ENCODE measurements at regions not wholly inside any gene's neighbourhood (a gene's known extent, or its start where the extent isn't known, plus 50 kb on each side); places are given as distances from the start of the nearest gene placed in this dataset.

- no peak for DNase-seq (ENCODE audit: low read depth, low spot score)
Measured at GRCh38 chr13:79830426-79830825, 349.5 kb downstream of the NDFIP2 start.

GRCh38 chr13:79829880-79830279 is 348.9 kb downstream of the NDFIP2 start:
- no peak for DNase-seq (ENCODE audit: low read depth, low spot score)

- no peak for DNase-seq (ENCODE audit: low read depth, low spot score)
Measured at GRCh38 chr13:79825959-79826358, 345.0 kb downstream of the NDFIP2 start.

GRCh38 chr13:79815041-79815440 is 334.1 kb downstream of the NDFIP2 start:
- DNase-seq (ENCODE audit: low read depth, low spot score): no peak

GRCh38 chr13:79812070-79812850 is 331.3 kb downstream of the NDFIP2 start:
- DNase-seq (ENCODE audit: low read depth, low spot score): no peak

GRCh38 chr13:79811170-79811569 is 330.2 kb downstream of the NDFIP2 start:
- DNase-seq (ENCODE audit: low read depth, low spot score): no peak

GRCh38 chr13:79810669-79811068 is 329.7 kb downstream of the NDFIP2 start:
- DNase-seq (ENCODE audit: low read depth, low spot score): no peak

GRCh38 chr13:79810018-79810417 is 329.1 kb downstream of the NDFIP2 start:
- no peak for DNase-seq (ENCODE audit: low read depth, low spot score)

- DNase-seq (ENCODE audit: low read depth, low spot score): no peak
Measured at GRCh38 chr13:79808475-79808874, 327.5 kb downstream of the NDFIP2 start.

- no peak for DNase-seq (ENCODE audit: low read depth, low spot score)
Measured at GRCh38 chr13:79807554-79807953, 326.6 kb downstream of the NDFIP2 start.

- no peak for DNase-seq (ENCODE audit: low read depth, low spot score)
Measured at GRCh38 chr13:79806821-79807220, 325.9 kb downstream of the NDFIP2 start.

- DNase-seq (ENCODE audit: low read depth, low spot score): no peak
Measured at GRCh38 chr13:79805317-79805716, 324.4 kb downstream of the NDFIP2 start.

GRCh38 chr13:79803989-79804388 is 323.0 kb downstream of the NDFIP2 start:
- DNase-seq (ENCODE audit: low read depth, low spot score): no peak

GRCh38 chr13:79803296-79803695 is 322.3 kb downstream of the NDFIP2 start:
- DNase-seq (ENCODE audit: low read depth, low spot score): no peak

GRCh38 chr13:79802389-79803085 is 321.6 kb downstream of the NDFIP2 start:
- DNase-seq (ENCODE audit: low read depth, low spot score): no peak

GRCh38 chr13:79799059-79799867 is 318.3 kb downstream of the NDFIP2 start:
- DNase-seq (ENCODE audit: low read depth, low spot score): no peak

GRCh38 chr13:79796136-79796535 is 315.2 kb downstream of the NDFIP2 start:
- DNase-seq (ENCODE audit: low read depth, low spot score): no peak

GRCh38 chr13:79794931-79795330 is 314.0 kb downstream of the NDFIP2 start:
- DNase-seq (ENCODE audit: low read depth, low spot score): no peak

- no peak for DNase-seq (ENCODE audit: low read depth, low spot score)
Measured at GRCh38 chr13:79792716-79793115, 311.8 kb downstream of the NDFIP2 start.

- DNase-seq (ENCODE audit: low read depth, low spot score): no peak
Measured at GRCh38 chr13:79791471-79792042, 310.6 kb downstream of the NDFIP2 start.

- no peak for DNase-seq (ENCODE audit: low read depth, low spot score)
Measured at GRCh38 chr13:79786176-79786575, 305.2 kb downstream of the NDFIP2 start.

Data from brain pericyte (primary cell).